MM.1S (cell line): ENCODE measurements at regions not wholly inside any gene's neighbourhood (a gene's known extent, or its start where the extent isn't known, plus 50 kb on each side); places are given as distances from the start of the nearest gene placed in this dataset.

Experiments used
- DNase-seq: peaks from one replicate; pipeline ENCODE4 v3.0.0-alpha.2; 2015
- H2AFZ ChIP-seq: fragments of 300-600 bp; sonication (generic); 2 replicates; pipeline ENCODE4 v1.6.0; 2016; ENCODE audit warnings: antibody characterized with exemption, low read length
- H3F3A ChIP-seq: fragments of 300-600 bp; sonication (generic); 2 replicates; pipeline ENCODE4 v1.6.1; 2016; ENCODE audit warnings: mild to moderate bottlenecking, antibody characterized with exemption, low read length, moderate library complexity, mixed read lengths; ENCODE audit not compliant: insufficient read depth
- H3K27ac ChIP-seq: fragments of 300-600 bp; sonication (generic); 2 replicates; pipeline ENCODE4 v1.5.1; 2016; ENCODE audit warnings: mild to moderate bottlenecking, low read length
- H3K27me3 ChIP-seq: fragments of 300-600 bp; sonication (generic); replicated peaks from 2 replicates; pipeline ENCODE4 v1.6.0; 2016; ENCODE audit warnings: low read length; ENCODE audit not compliant: insufficient read depth
- H3K36me3 ChIP-seq: fragments of 300-600 bp; sonication (generic); replicated peaks from 2 replicates; pipeline ENCODE4 v1.6.1; 2016; ENCODE audit warnings: mild to moderate bottlenecking, low read length, mixed read lengths; ENCODE audit not compliant: insufficient read depth
- H3K4me1 ChIP-seq: fragments of 300-600 bp; sonication (generic); 2 replicates; pipeline ENCODE4 v1.6.1; 2016; ENCODE audit warnings: low read length, mixed read lengths
- H3K4me2 ChIP-seq: fragments of 300-600 bp; sonication (generic); 2 replicates; pipeline ENCODE4 v1.6.0; 2016; ENCODE audit warnings: low read depth, low read length
- H3K4me3 ChIP-seq: fragments of 300-600 bp; sonication (generic); 2 replicates; pipeline ENCODE4 v1.5.1; 2016; ENCODE audit warnings: low read length, mixed read lengths
- H3K79me2 ChIP-seq: fragments of 300-600 bp; sonication (generic); 2 replicates; pipeline ENCODE4 v1.6.1; 2016; ENCODE audit warnings: mixed run types, low read length, mixed read lengths
- H3K9ac ChIP-seq: fragments of 300-600 bp; sonication (generic); 2 replicates; pipeline ENCODE4 v1.6.1; 2016; ENCODE audit warnings: low read length, mixed read lengths
- H3K9me2 ChIP-seq: fragments of 300-600 bp; sonication (generic); replicated peaks from 2 replicates; pipeline ENCODE4 v1.6.1; 2016; ENCODE audit warnings: mild to moderate bottlenecking, low read length, mixed read lengths; ENCODE audit not compliant: insufficient read depth
- H3K9me3 ChIP-seq: fragments of 300-600 bp; sonication (generic); replicated peaks from 2 replicates; pipeline ENCODE4 v1.6.1; 2016; ENCODE audit warnings: mild to moderate bottlenecking, low read length, mixed read lengths; ENCODE audit not compliant: insufficient read depth
- H4K20me1 ChIP-seq: fragments of 300-600 bp; sonication (generic); 2 replicates; pipeline ENCODE4 v1.6.1; 2016; ENCODE audit warnings: mild to moderate bottlenecking, low read length, moderate library complexity, mixed read lengths; ENCODE audit not compliant: insufficient read depth
- CTCF ChIP-seq: fragments of 300-600 bp; sonication (generic); IDR thresholded peaks from 2 replicates; pipeline ENCODE4 v1.5.1; 2016; ENCODE audit warnings: antibody characterized with exemption, low read length, mixed read lengths
- EZH2 ChIP-seq: fragments of 300-600 bp; sonication (generic); optimal IDR thresholded peaks from 2 replicates; pipeline ENCODE3; 2017; ENCODE audit warnings: low read depth, mild to moderate bottlenecking, antibody characterized with exemption, low read length, mixed read lengths
- EZH2phosphoT487 ChIP-seq: fragments of 300-600 bp; sonication (generic); IDR thresholded peaks from 2 replicates; pipeline ENCODE4 v1.6.1; 2018; ENCODE audit warnings: antibody characterized with exemption, low read length

DNA sequence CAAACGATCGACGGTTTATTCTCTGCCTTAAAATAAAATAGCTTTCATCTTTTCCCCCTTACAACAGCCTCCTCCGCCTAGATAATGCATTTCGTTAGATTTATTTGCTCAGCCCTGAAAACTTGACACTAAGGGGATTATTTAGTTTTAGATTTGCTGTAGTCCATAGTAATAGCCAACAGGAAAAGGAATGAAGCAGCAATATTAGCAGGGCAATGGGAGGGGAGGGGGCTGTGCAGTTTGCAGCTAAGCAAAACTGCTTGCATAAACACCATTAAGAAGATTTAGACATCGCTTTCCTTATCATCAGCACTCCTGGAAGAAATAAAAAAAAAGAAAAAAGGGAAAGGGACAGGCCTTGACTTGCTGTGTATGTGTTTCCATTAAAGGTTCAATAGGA lies 286.5 kb upstream of the SOX14 start:
- no peak for DNase-seq
- Histone ChIP-seq H4K20me1 (no peaks in the 10 kb centered on the region), H3K79me2 (no peaks in the 10 kb centered on the region), H3K4me1 (no peaks in the 10 kb centered on the region), H3K9me3 (no peaks in the 10 kb centered on the region), H3K9me2 (no peaks in the 10 kb centered on the region), H3K4me3 (no peak overlapping the region), H3K9ac (no peak overlapping the region), H3K27ac (no peak overlapping the region), H3K4me2 (no peak overlapping the region), H2AFZ (no peak overlapping the region), H3K27me3 (no peaks in the 10 kb centered on the region), H3F3A (no peaks in the 10 kb centered on the region), H3K36me3 (no peaks in the 10 kb centered on the region)
- TF ChIP-seq EZH2 (no peak), CTCF (no peak), EZH2phosphoT487 (no peak)

DNA sequence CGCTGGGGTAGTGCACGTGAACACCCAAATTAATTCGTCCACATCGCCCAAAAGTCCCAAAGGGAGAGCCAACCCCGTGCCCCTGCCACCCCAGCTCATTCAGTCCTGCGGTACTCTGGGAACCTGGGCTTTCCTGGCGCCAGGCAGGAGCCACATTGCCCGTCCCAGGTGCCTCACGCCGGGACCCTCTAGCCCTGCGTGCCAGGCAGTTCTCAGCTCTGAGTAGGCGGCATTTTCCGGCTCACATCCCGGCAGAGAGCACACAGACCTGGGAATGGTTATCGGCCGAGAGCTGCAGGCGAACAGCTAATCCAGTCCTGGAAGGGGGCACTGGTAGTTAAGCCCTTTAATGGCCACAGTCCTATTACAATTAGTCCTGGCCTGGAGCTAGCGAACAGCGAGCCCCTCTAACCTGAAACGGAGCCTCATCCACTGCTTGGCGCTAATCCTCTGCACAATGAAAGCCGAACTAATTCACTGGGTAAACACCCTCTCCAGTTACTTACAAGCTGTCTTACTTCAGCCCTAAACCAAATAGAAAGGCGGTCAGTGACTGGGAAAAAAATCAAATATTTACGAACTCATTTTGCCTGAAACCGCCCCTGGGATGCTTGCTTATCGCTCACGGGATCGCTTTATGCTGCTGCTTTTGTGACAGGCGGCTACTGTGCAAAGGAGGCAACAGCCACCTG lies 254.6 kb upstream of the SOX14 start:
- Histone ChIP-seq H3K9me3 (no peaks in the 10 kb centered on the region), H3K4me2 (no peak overlapping the region), H3K9me2 (no peaks in the 10 kb centered on the region), H3K79me2 (no peaks in the 10 kb centered on the region), H3K27ac (no peak overlapping the region), H3K27me3 (no peaks in the 10 kb centered on the region), H3K4me3 (no peak overlapping the region), H3F3A (no peaks in the 10 kb centered on the region), H3K4me1 (no peaks in the 10 kb centered on the region), H4K20me1 (no peaks in the 10 kb centered on the region), H3K9ac (no peak overlapping the region), H2AFZ (no peak overlapping the region), H3K36me3 (no peaks in the 10 kb centered on the region)
- no peak for DNase-seq
- no peak for TF ChIP-seq EZH2phosphoT487
- no peak for TF ChIP-seq CTCF
- TF ChIP-seq EZH2: no peak

DNA sequence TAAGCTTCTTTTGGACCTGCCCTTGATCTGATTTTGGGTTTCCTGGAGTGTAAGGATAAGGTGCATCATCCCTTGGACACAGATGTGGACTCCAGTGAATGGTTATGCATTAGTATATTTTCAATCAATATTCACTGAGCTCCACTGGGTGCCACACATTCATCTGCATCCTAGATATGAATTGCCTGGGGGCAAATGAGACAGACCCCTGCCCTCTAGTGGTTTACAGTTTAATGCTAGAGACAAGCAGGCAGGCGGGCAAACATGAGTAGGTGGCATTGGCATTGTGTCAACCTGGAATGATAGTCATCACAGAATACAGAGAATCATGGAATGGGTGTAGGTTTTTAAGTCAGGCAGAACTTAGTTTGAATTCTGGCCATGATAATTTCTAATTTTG lies 252.5 kb upstream of the SOX14 start:
- H3K4me3 ChIP-seq: no peak overlapping the region
- no peak for TF ChIP-seq CTCF
- TF ChIP-seq EZH2phosphoT487: no peak
- no peak for TF ChIP-seq EZH2
- no peak overlapping the region for H3K27ac ChIP-seq
- H3K79me2 ChIP-seq: no peaks in the 10 kb centered on the region
- no peak overlapping the region for H3K4me2 ChIP-seq
- no peaks in the 10 kb centered on the region for H3K4me1 ChIP-seq
- no peak overlapping the region for H2AFZ ChIP-seq
- no peak overlapping the region for H3K9ac ChIP-seq
- no peaks in the 10 kb centered on the region for H3K36me3 ChIP-seq
- H3K9me3 ChIP-seq: no peaks in the 10 kb centered on the region
- H3F3A ChIP-seq: no peaks in the 10 kb centered on the region
- H3K27me3 ChIP-seq: no peaks in the 10 kb centered on the region
- H3K9me2 ChIP-seq: no peaks in the 10 kb centered on the region
- no peak for DNase-seq
- no peaks in the 10 kb centered on the region for H4K20me1 ChIP-seq
